Testis (tissue), 2 donors: ENCODE measurements at regions not wholly inside any gene's neighbourhood (a gene's known extent, or its start where the extent isn't known, plus 50 kb on each side); places are given as distances from the start of the nearest gene placed in this dataset.

ENCODE experiments used
- DNase-seq: peaks from one replicate; pipeline ENCODE4 v3.0.0-alpha.2; 2019
- H3K27ac ChIP-seq, 2 donors: fragments of 200-600 bp; sonication (generic); one replicate each; pipeline ENCODE4 v1.5.1; 2019
- H3K27me3 ChIP-seq: fragments of 200-600 bp; sonication (generic); one replicate; pipeline ENCODE4 v1.5.1; 2019
- H3K36me3 ChIP-seq: fragments of 200-600 bp; sonication (generic); one replicate; pipeline ENCODE4 v1.5.1; 2017; ENCODE audit warnings: low read depth; ENCODE audit errors: missing control alignments
- H3K4me1 ChIP-seq: fragments of 200-600 bp; sonication (generic); one replicate; pipeline ENCODE4 v1.5.1; 2019
- H3K4me3 ChIP-seq, 2 donors: fragments of 200-600 bp; sonication (generic); one replicate each; pipeline ENCODE4 v1.5.1; 2017 to 2019
- H3K9me3 ChIP-seq: fragments of 200-600 bp; sonication (generic); one replicate; pipeline ENCODE4 v1.5.1; 2017
- POLR2A ChIP-seq: fragments of 450-650 bp; IDR thresholded peaks from one replicate; pipeline ENCODE4 v1.6.1; 2017; ENCODE audit warnings: antibody characterized with exemption, mild to moderate bottlenecking, moderate library complexity
- WGBS, 2 donors: methylation state at CpG; one replicate each; pipeline ENCODE4 v1.1.5; 2018; 5-methylcytosine and 5-hydroxymethylcytosine counted together
- intact Hi-C: fragments of 100-400 bp; cut with DNase I; formaldehyde crosslinking; loops from one replicate; pipeline ENCODE4 v1.15.1; 2023; ENCODE audit warnings: low total_unique reads
- TF ChIP-seq, protein P1 (sequence below), 3 experiments: fragments of 450-650 bp in 2 of 3; fragments of 200-600 bp in 1 of 3; sonication (generic) in 1 of 3; IDR thresholded peaks; one replicate each; pipeline ENCODE4 v1.5.1; 2016 to 2019; ENCODE audit warnings: antibody characterized with exemption in 3 of 3, mild to moderate bottlenecking in 2 of 3, moderate library complexity in 1 of 3

DNA sequence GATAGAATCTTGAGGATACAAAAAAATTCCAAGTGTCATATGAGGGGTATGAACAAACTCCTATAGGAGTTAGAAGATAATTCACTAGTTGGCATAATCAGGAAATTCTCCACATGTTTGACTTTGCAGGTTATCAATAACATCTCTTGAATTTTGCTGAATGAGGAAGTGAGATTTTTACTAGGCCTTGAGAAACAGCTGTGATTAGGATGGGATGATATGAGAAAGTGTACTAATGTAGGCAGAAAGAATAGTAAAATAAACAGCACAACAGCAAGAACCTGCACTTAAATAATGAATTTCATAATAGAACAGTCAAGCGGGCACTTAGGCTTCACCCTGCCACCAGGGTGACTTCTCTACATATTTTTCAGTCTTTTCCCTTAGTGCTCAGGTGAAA lies 570.8 kb upstream of the CRIM1 start:
- no peak for DNase-seq
- 50 to 97% methylated on average over 1 of the region's 1 CpG for WGBS, 2 donors
- Histone ChIP-seq H3K27ac (no peak overlapping the region), H3K36me3 (no peaks in the 10 kb centered on the region), H3K9me3 (no peaks in the 10 kb centered on the region), H3K4me1 (no peaks in the 10 kb centered on the region), H3K4me3 (no peak overlapping the region), H3K27me3 (no peaks in the 10 kb centered on the region)
- TF ChIP-seq, protein P1, sequence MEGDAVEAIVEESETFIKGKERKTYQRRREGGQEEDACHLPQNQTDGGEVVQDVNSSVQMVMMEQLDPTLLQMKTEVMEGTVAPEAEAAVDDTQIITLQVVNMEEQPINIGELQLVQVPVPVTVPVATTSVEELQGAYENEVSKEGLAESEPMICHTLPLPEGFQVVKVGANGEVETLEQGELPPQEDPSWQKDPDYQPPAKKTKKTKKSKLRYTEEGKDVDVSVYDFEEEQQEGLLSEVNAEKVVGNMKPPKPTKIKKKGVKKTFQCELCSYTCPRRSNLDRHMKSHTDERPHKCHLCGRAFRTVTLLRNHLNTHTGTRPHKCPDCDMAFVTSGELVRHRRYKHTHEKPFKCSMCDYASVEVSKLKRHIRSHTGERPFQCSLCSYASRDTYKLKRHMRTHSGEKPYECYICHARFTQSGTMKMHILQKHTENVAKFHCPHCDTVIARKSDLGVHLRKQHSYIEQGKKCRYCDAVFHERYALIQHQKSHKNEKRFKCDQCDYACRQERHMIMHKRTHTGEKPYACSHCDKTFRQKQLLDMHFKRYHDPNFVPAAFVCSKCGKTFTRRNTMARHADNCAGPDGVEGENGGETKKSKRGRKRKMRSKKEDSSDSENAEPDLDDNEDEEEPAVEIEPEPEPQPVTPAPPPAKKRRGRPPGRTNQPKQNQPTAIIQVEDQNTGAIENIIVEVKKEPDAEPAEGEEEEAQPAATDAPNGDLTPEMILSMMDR (IDR thresholded peaks at IDR 0.05): no peak
- no peak for TF ChIP-seq POLR2A
- intact Hi-C loops: no loop called here

- Histone ChIP-seq H3K27ac (no peak overlapping the region), H3K36me3 (no peaks in the 10 kb centered on the region), H3K4me1 (no peaks in the 10 kb centered on the region), H3K4me3 (no peak overlapping the region), H3K27me3 (no peaks in the 10 kb centered on the region), H3K9me3 (no peaks in the 10 kb centered on the region)
- WGBS, 2 donors: 80 to 84% methylated on average over 5 of the region's 5 CpGs
- intact Hi-C loops: no loop called here
- TF ChIP-seq, protein P1 (IDR thresholded peaks at IDR 0.05): no peak
- no peak for TF ChIP-seq POLR2A
- DNase-seq: no peak
These were observed 571.9 kb upstream of the CRIM1 start for GRCh38 chr2:35783723-35784122.

DNA sequence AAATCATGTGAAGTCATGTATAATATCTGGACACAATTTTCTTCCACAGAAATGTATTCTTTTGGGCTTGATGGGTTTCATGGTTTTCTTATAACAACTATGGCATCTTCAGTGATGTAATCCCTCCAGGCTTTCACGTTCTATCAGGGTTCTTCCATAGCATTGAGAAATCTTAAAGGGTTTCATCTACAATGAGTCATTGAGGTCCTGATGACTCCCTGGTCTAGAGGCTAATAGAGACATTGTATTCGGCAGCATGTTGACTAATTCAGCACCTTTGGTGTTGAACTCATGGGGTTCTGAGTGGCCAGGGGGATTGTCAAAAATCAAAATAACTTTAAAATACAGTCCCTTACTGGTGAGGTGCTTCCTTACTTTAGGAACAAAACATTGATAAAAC lies 614.0 kb upstream of the CRIM1 start:
- DNase-seq: no peak
- no peak overlapping the region for H3K4me3 ChIP-seq
- 84 to 90% methylated on average over 2 of the region's 2 CpGs for WGBS, 2 donors
- no peaks in the 10 kb centered on the region for H3K27me3 ChIP-seq
- no peaks in the 10 kb centered on the region for H3K36me3 ChIP-seq
- no peak overlapping the region for H3K27ac ChIP-seq
- intact Hi-C loops: no loop called here
- no peak for TF ChIP-seq POLR2A
- TF ChIP-seq, protein P1 (IDR thresholded peaks at IDR 0.05): no peak
- no peaks in the 10 kb centered on the region for H3K4me1 ChIP-seq
- H3K9me3 ChIP-seq: no peaks in the 10 kb centered on the region

DNA sequence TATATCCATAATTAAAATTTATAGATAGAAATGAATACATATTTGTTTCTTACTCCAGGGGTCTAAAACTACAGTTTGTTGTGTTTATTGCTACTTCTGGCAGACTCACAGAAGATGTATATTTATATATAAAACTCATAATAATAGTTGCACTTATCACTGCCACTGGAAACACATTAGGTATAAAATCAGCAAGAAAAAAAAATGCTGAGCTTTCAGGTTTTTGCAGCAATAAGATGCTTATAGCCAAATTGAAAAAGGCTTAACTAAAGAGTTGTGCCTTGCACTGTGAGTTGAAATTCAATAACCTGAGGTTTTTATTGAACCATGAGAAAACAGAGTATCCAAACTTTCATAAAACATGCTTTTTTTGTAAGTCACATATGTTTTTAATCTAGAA lies 623.9 kb upstream of the CRIM1 start:
- Histone ChIP-seq H3K9me3 (no peaks in the 10 kb centered on the region), H3K4me3 (no peak overlapping the region), H3K27ac (no peak overlapping the region), H3K4me1 (no peaks in the 10 kb centered on the region), H3K27me3 (no peaks in the 10 kb centered on the region), H3K36me3 (no peaks in the 10 kb centered on the region)
- no peak for TF ChIP-seq POLR2A
- TF ChIP-seq, protein P1 (IDR thresholded peaks at IDR 0.05): no peak
- no peak for DNase-seq
- intact Hi-C loops: no loop called here

GRCh38 chr2:35714883-35715282 lies 640.7 kb upstream of the CRIM1 start:
- no peak for TF ChIP-seq POLR2A
- TF ChIP-seq, protein P1 (IDR thresholded peaks at IDR 0.05): no peak
- Histone ChIP-seq H3K4me3 (no peak overlapping the region), H3K9me3 (no peaks in the 10 kb centered on the region), H3K27ac (no peak overlapping the region), H3K36me3 (no peaks in the 10 kb centered on the region), H3K4me1 (no peaks in the 10 kb centered on the region), H3K27me3 (no peaks in the 10 kb centered on the region)
- no peak for DNase-seq
- 91% methylated on average over 3 of the region's 3 CpGs for WGBS, 2 donors
- intact Hi-C loops: no loop called here
